MCF 10A (cell line): ENCODE measurements at regions not wholly inside any gene's neighbourhood (a gene's known extent, or its start where the extent isn't known, plus 50 kb on each side); places are given as distances from the start of the nearest gene placed in this dataset.

Source experiments
- BruUV-seq: library from RNA; stranded (reverse); fragments of 400-500 nt; replicated peaks from 2 replicates; lab custom pipeline; 2021; lab: Mats Ljungman, UMichigan
- CTCF ChIA-PET: fragments of 300-600 bp; sonication (Branson Sonifier 250); formaldehyde crosslinking; extraction: SDS; loops from one replicate; lab custom pipeline; 2021; ENCODE audit warnings: antibody characterized with exemption, inconsistent platforms; lab: Yijun Ruan, JAX
- POLR2A ChIA-PET: fragments of 300-600, 350-650 bp; sonication (Branson Sonifier 250); formaldehyde crosslinking; extraction: SDS; loops from one replicate; lab custom pipeline; 2020; ENCODE audit warnings: antibody characterized with exemption, inconsistent platforms; lab: Yijun Ruan, JAX
- DNase-seq: peaks from one replicate; pipeline ENCODE4 v3.0.0-alpha.2; 2018; ENCODE audit not compliant: unreplicated experiment
- H3K27ac Mint-ChIP-seq: one replicate; pipeline ENCODE4 v1.8.0; 2022; ENCODE audit warnings: mild to moderate bottlenecking, low read depth, mixed read lengths; ENCODE audit not compliant: unreplicated experiment
- H3K27me3 Mint-ChIP-seq: one replicate; pipeline ENCODE4 v1.8.0; 2022; ENCODE audit warnings: mixed read lengths; ENCODE audit not compliant: insufficient read depth, unreplicated experiment
- H3K36me3 Mint-ChIP-seq: one replicate; pipeline ENCODE4 v1.8.0; 2022; ENCODE audit warnings: mild to moderate bottlenecking, moderate library complexity, mixed read lengths; ENCODE audit not compliant: insufficient read depth, unreplicated experiment
- H3K4me1 Mint-ChIP-seq: one replicate; pipeline ENCODE4 v1.8.0; 2022; ENCODE audit warnings: mixed read lengths; ENCODE audit not compliant: insufficient read depth, unreplicated experiment
- H3K4me3 Mint-ChIP-seq: one replicate; pipeline ENCODE4 v1.8.0; 2022; ENCODE audit warnings: mild to moderate bottlenecking, moderate library complexity, mixed read lengths; ENCODE audit not compliant: unreplicated experiment
- H3K9me3 Mint-ChIP-seq: one replicate; pipeline ENCODE4 v1.8.0; 2022; ENCODE audit warnings: mixed read lengths; ENCODE audit not compliant: unreplicated experiment
- intact Hi-C: fragments of 100-400 bp; cut with micrococcal nuclease; formaldehyde crosslinking; loops from 2 replicates; pipeline ENCODE4 v1.14.1; 2022
- TF ChIP-seq, protein P1 (sequence below): fragments of 200-600 bp; IDR thresholded peaks from one replicate; pipeline ENCODE4 v1.8.0; 2022; ENCODE audit warnings: antibody characterized with exemption, mild to moderate bottlenecking; ENCODE audit not compliant: unreplicated experiment

DNA sequence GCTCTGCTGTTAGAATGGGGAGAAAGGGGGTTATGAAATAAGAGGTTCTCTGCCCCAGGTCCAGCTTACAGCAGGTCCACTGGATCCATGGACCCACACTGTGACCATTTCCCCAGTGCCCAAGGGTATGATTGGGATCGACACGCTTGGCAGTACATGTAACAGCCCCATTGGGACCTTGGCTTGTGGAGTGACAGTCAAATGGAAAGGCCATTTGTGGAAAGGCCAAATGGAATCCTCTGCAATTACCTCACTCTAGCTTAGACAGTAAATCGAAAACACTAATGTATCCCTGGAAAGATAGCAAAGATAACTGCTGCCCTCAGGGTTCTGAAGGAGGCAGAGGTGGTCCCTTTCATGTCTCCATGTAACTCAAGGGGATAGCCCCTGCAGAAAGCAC, 109.1 kb downstream of the MINAR1 start:
- intact Hi-C loops, result no loop called here
- no TSS peak for BruUV-seq
- H3K36me3 Mint-ChIP-seq, result no peaks in the 10 kb centered on the region
- TF ChIP-seq, protein P1, sequence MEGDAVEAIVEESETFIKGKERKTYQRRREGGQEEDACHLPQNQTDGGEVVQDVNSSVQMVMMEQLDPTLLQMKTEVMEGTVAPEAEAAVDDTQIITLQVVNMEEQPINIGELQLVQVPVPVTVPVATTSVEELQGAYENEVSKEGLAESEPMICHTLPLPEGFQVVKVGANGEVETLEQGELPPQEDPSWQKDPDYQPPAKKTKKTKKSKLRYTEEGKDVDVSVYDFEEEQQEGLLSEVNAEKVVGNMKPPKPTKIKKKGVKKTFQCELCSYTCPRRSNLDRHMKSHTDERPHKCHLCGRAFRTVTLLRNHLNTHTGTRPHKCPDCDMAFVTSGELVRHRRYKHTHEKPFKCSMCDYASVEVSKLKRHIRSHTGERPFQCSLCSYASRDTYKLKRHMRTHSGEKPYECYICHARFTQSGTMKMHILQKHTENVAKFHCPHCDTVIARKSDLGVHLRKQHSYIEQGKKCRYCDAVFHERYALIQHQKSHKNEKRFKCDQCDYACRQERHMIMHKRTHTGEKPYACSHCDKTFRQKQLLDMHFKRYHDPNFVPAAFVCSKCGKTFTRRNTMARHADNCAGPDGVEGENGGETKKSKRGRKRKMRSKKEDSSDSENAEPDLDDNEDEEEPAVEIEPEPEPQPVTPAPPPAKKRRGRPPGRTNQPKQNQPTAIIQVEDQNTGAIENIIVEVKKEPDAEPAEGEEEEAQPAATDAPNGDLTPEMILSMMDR, result no peak
- ChIA-PET POLR2A (no interaction called here), CTCF (interaction anchor here (0.6 to 1.8 kb wide), 2 partner anchors 55 to 160 kb away, joined by 3 to 6 read pairs; no protein-coding TSS in a partner anchor)
- no peak for DNase-seq
- H3K27ac Mint-ChIP-seq, result no peak overlapping the region
- H3K4me1 Mint-ChIP-seq, result peaks cover 7% of the 10 kb centered on the region
- no peak overlapping the region for H3K4me3 Mint-ChIP-seq
- no peaks in the 10 kb centered on the region for H3K9me3 Mint-ChIP-seq
- H3K27me3 Mint-ChIP-seq, result no peaks in the 10 kb centered on the region

DNA sequence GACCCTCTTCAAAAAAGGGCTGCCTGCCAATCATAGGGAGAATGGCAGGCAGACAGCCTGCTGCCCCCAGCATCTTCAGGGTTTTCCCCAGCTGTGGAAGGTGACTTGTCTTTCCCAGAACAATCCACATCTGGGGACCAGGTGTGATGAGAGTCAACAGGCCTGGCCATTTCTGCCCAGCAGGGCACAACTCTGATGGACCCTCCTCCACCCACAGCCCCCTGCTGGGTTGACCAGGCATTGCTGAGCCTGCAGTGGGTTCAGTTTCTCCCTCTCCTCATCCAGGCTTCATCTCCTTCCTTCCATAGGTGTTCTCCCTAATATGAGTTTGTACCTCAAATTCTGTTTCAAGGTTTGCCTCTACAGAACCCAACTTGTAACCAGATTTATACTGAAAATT, 111.0 kb downstream of the MINAR1 start:
- H3K27me3 Mint-ChIP-seq, result no peaks in the 10 kb centered on the region
- CTCF ChIA-PET, result no interaction called here
- TF ChIP-seq, protein P1, result no peak
- no TSS peak for BruUV-seq
- H3K4me3 Mint-ChIP-seq, result no peak overlapping the region
- no peaks in the 10 kb centered on the region for H3K9me3 Mint-ChIP-seq
- no peak for DNase-seq
- H3K27ac Mint-ChIP-seq, result no peak overlapping the region
- intact Hi-C loops, result no loop called here
- H3K4me1 Mint-ChIP-seq, result peaks cover 7% of the 10 kb centered on the region
- POLR2A ChIA-PET, result no interaction called here
- no peaks in the 10 kb centered on the region for H3K36me3 Mint-ChIP-seq

DNA sequence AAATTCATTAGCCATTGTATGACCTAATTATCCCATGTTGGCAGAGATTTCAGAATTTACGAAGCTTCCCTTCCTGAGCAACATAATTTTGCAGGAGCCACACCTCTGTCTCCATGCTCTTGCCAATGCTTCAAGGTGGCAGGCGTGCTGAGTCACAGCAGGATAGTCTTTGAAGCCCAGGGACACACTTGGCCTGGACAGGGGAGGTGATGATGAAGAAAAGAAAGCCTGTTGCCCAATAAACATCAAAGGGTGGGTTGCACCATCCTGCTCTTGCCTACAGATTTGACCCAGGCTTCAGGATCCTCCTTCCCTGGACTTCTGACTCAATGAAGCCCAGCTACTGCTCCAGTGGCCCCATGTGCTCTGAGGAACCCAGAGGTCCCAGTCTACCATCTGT, 117.1 kb downstream of the MINAR1 start:
- H3K27me3 Mint-ChIP-seq, result peaks cover 46% of the 10 kb centered on the region
- peak; percentile 66 for DNase-seq
- intact Hi-C loops, result no loop called here
- H3K9me3 Mint-ChIP-seq, result no peaks in the 10 kb centered on the region
- no peak overlapping the region for H3K27ac Mint-ChIP-seq
- H3K4me3 Mint-ChIP-seq, result no peak overlapping the region
- no TSS peak for BruUV-seq
- CTCF ChIA-PET, result no interaction called here
- POLR2A ChIA-PET, result no interaction called here
- no peaks in the 10 kb centered on the region for H3K36me3 Mint-ChIP-seq
- H3K4me1 Mint-ChIP-seq, result peaks cover 4% of the 10 kb centered on the region
- TF ChIP-seq, protein P1, result no peak

DNA sequence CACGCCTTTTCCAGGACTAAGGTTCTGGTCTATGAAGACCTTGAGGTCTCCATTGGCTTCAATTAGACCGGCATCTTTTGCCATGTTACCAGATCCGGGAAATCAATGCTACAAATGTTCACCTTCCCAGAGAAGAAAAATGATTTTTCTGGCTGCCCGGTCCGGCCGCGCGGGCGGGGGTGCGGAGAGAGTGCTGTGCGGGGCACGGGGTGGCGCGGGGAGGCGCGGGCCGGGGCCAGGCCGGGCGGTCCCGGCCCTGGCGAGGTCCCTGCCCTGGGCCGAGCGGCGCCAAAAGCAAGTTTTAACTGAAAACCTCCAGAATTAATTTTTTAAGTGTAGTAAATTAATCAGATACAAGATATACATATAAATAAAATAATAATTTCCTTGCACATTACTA, 128.2 kb downstream of the MINAR1 start:
- ChIA-PET CTCF (no interaction called here), POLR2A (no interaction called here)
- no peaks in the 10 kb centered on the region for H3K9me3 Mint-ChIP-seq
- DNase-seq, result no peak
- H3K4me1 Mint-ChIP-seq, result no peaks in the 10 kb centered on the region
- no TSS peak for BruUV-seq
- TF ChIP-seq, protein P1, result no peak
- H3K27me3 Mint-ChIP-seq, result peaks cover 39% of the 10 kb centered on the region
- intact Hi-C loops, result no loop called here
- no peak overlapping the region for H3K27ac Mint-ChIP-seq
- no peak overlapping the region for H3K4me3 Mint-ChIP-seq
- H3K36me3 Mint-ChIP-seq, result no peaks in the 10 kb centered on the region
